ENCODE measurements at regions not wholly inside any gene's neighbourhood (a gene's known extent, or its start where the extent isn't known, plus 50 kb on each side); places are given as distances from the start of the nearest gene placed in this dataset.

GRCh38 chr12:77366616-77367015, 301.2 kb upstream of the E2F7 start:
- TF ChIP-seq EZH2 (IDR thresholded peaks at IDR 0.05; ENCODE audit: borderline replicate concordance) = no peak
- TF ChIP-seq CTCF (IDR thresholded peaks at IDR 0.05; ENCODE audit: poor library complexity) = no peak
- TF ChIP-seq EZH2phosphoT487 (IDR thresholded peaks at IDR 0.05; ENCODE audit: low read depth, severe bottlenecking, unreplicated experiment) = no peak
- H2AFZ ChIP-seq = no peak overlapping the region
- no peak overlapping the region for H3K27ac ChIP-seq
- no peaks in the 10 kb centered on the region for H3K27me3 ChIP-seq
- H3K36me3 ChIP-seq (replicated peaks; ENCODE audit: insufficient read depth, low read depth) = no peaks in the 10 kb centered on the region
- no peaks in the 10 kb centered on the region for H4K20me1 ChIP-seq (ENCODE audit: insufficient read depth, poor library complexity, severe bottlenecking)
- H3K4me1 ChIP-seq (ENCODE audit: insufficient read depth) = no peaks in the 10 kb centered on the region
- no peaks in the 10 kb centered on the region for H3K9me2 ChIP-seq (replicated peaks; ENCODE audit: insufficient read depth)
- 96% methylated on average over 2 of the region's 2 CpGs for WGBS (ENCODE audit: low lambda C conversion rate, missing lambda C conversion rate)
- no peak overlapping the region for H3K4me3 ChIP-seq
- H3K4me2 ChIP-seq = no peak overlapping the region
- no peaks in the 10 kb centered on the region for H3K9me3 ChIP-seq (ENCODE audit: low read depth)
- H3K79me2 ChIP-seq = no peaks in the 10 kb centered on the region
- DNase-seq (ENCODE audit: low spot score) = no peak

- 94% methylated on average over 1 of the region's 1 CpG for WGBS (ENCODE audit: low lambda C conversion rate, missing lambda C conversion rate)
- no peak overlapping the region for H3K27ac ChIP-seq
Observed at GRCh38 chr12:77364400-77364799, 299.0 kb upstream of the E2F7 start.

GRCh38 chr12:77362509-77363210, 297.3 kb upstream of the E2F7 start:
- Histone ChIP-seq H3K27ac (no peak overlapping the region), H3K4me3 (no peak overlapping the region), H3K9me2 (replicated peaks; ENCODE audit: insufficient read depth) (no peaks in the 10 kb centered on the region), H3K27me3 (no peaks in the 10 kb centered on the region), H2AFZ (no peak overlapping the region), H4K20me1 (ENCODE audit: insufficient read depth, poor library complexity, severe bottlenecking) (no peaks in the 10 kb centered on the region), H3K79me2 (no peaks in the 10 kb centered on the region), H3K4me1 (ENCODE audit: insufficient read depth) (no peaks in the 10 kb centered on the region), H3K36me3 (replicated peaks; ENCODE audit: insufficient read depth, low read depth) (no peaks in the 10 kb centered on the region), H3K9me3 (ENCODE audit: low read depth) (no peaks in the 10 kb centered on the region), H3K4me2 (no peak overlapping the region)
- DNase-seq (ENCODE audit: low spot score) = no peak
- 62% methylated on average over 7 of the region's 7 CpGs for WGBS (ENCODE audit: low lambda C conversion rate, missing lambda C conversion rate)
- TF ChIP-seq EZH2phosphoT487 (IDR thresholded peaks at IDR 0.05; ENCODE audit: low read depth, severe bottlenecking, unreplicated experiment) (no peak), EZH2 (IDR thresholded peaks at IDR 0.05; ENCODE audit: borderline replicate concordance) (no peak), CTCF (IDR thresholded peaks at IDR 0.05; ENCODE audit: poor library complexity) (no peak)

More at GRCh38 chr12:77364400-77364799, 299.0 kb upstream of the E2F7 start:
- DNase-seq (ENCODE audit: low spot score) = no peak
- Histone ChIP-seq H3K79me2 (no peaks in the 10 kb centered on the region), H3K4me2 (no peak overlapping the region), H3K4me1 (ENCODE audit: insufficient read depth) (no peaks in the 10 kb centered on the region), H3K4me3 (no peak overlapping the region), H3K27me3 (no peaks in the 10 kb centered on the region), H3K36me3 (replicated peaks; ENCODE audit: insufficient read depth, low read depth) (no peaks in the 10 kb centered on the region), H3K9me3 (ENCODE audit: low read depth) (no peaks in the 10 kb centered on the region), H3K9me2 (replicated peaks; ENCODE audit: insufficient read depth) (no peaks in the 10 kb centered on the region), H4K20me1 (ENCODE audit: insufficient read depth, poor library complexity, severe bottlenecking) (no peaks in the 10 kb centered on the region), H2AFZ (no peak overlapping the region)
- no peak for TF ChIP-seq CTCF (IDR thresholded peaks at IDR 0.05; ENCODE audit: poor library complexity)
- TF ChIP-seq EZH2 (IDR thresholded peaks at IDR 0.05; ENCODE audit: borderline replicate concordance) = no peak
- TF ChIP-seq EZH2phosphoT487 (IDR thresholded peaks at IDR 0.05; ENCODE audit: low read depth, severe bottlenecking, unreplicated experiment) = no peak
